GM12875 (cell line): ENCODE measurements at regions not wholly inside any gene's neighbourhood (a gene's known extent, or its start where the extent isn't known, plus 50 kb on each side); places are given as distances from the start of the nearest gene placed in this dataset.

Experiments used
- H3K4me3 ChIP-seq: one replicate; pipeline ENCODE4 v1.5.1; 2011; ENCODE audit warnings: low read depth, low read length, control low read depth
- CTCF ChIP-seq: IDR thresholded peaks from 2 replicates; pipeline ENCODE4 v1.5.1; 2011; ENCODE audit warnings: low read depth, mild to moderate bottlenecking, control low read depth, inconsistent platforms, low read length, moderate library complexity, borderline replicate concordance; ENCODE audit not compliant: insufficient read depth

- no peak overlapping the region for H3K4me3 ChIP-seq
- TF ChIP-seq CTCF, result no peak
These were observed 137.4 kb downstream of the SPRY2 start for GRCh38 chr13:80203496-80203895.

GRCh38 chr13:80201694-80202468 is 139.0 kb downstream of the SPRY2 start:
- no peak overlapping the region for H3K4me3 ChIP-seq
- TF ChIP-seq CTCF, result no peak

- TF ChIP-seq CTCF, result no peak
- no peak overlapping the region for H3K4me3 ChIP-seq
These were observed 141.2 kb downstream of the SPRY2 start for GRCh38 chr13:80199585-80200292.

GRCh38 chr13:80199067-80199466 is 141.9 kb downstream of the SPRY2 start:
- H3K4me3 ChIP-seq, result no peak overlapping the region
- no peak for TF ChIP-seq CTCF

- H3K4me3 ChIP-seq, result no peak overlapping the region
- no peak for TF ChIP-seq CTCF
These were observed 144.2 kb downstream of the SPRY2 start for GRCh38 chr13:80196756-80197155.

GRCh38 chr13:80195649-80196048 is 145.3 kb downstream of the SPRY2 start:
- H3K4me3 ChIP-seq, result no peak overlapping the region
- TF ChIP-seq CTCF, result no peak

- no peak for TF ChIP-seq CTCF
- no peak overlapping the region for H3K4me3 ChIP-seq
These were observed 150.9 kb downstream of the SPRY2 start for GRCh38 chr13:80189889-80190597.
